ENCODE measurements at regions not wholly inside any gene's neighbourhood (a gene's known extent, or its start where the extent isn't known, plus 50 kb on each side); places are given as distances from the start of the nearest gene placed in this dataset.
A peak's percentile ranks its signal among the peaks of the same experiment; 100 is the strongest.

- Histone ChIP-seq H4K20me1 (ENCODE audit: control insufficient read depth, insufficient read depth, low read depth, low read length) (no peaks in the 10 kb centered on the region), H3K9me3 (ENCODE audit: control insufficient read depth, insufficient read depth, low read length) (no peaks in the 10 kb centered on the region), H3K4me1 (ENCODE audit: control insufficient read depth, low read length) (peaks cover 78% of the 10 kb centered on the region), H3K79me2 (ENCODE audit: control insufficient read depth, low read length) (no peaks in the 10 kb centered on the region), H3F3A (ENCODE audit: control insufficient read depth, insufficient read depth) (no peaks in the 10 kb centered on the region), H3K4me3 (ENCODE audit: low read length) (no peak overlapping the region), H3K9me2 (replicated peaks; ENCODE audit: control insufficient read depth, low read length) (no peaks in the 10 kb centered on the region), H3K27ac (ENCODE audit: low read depth, low read length) (no peak overlapping the region), H3K36me3 (ENCODE audit: control insufficient read depth, low read length) (no peaks in the 10 kb centered on the region), H3K27me3 (ENCODE audit: control insufficient read depth, low read length) (no peaks in the 10 kb centered on the region), H3K4me2 (ENCODE audit: low read length) (peak overlapping the region; percentile 20; the same call in 1 of the 2 replicates)
- TF ChIP-seq CTCF (IDR thresholded peaks at IDR 0.05; ENCODE audit: low read depth, low read length, poor library complexity, severe bottlenecking), result no peak
- TF ChIP-seq EZH2phosphoT487 (IDR thresholded peaks at IDR 0.05; ENCODE audit: borderline replicate concordance, low read length), result no peak
These were observed 173.8 kb upstream of the TLE3 start for GRCh38 chr15:70271422-70272088.

- Histone ChIP-seq H3K27ac (ENCODE audit: low read depth, low read length) (no peak overlapping the region), H4K20me1 (ENCODE audit: control insufficient read depth, insufficient read depth, low read depth, low read length) (no peaks in the 10 kb centered on the region), H3F3A (ENCODE audit: control insufficient read depth, insufficient read depth) (no peaks in the 10 kb centered on the region), H3K9me2 (replicated peaks; ENCODE audit: control insufficient read depth, low read length) (no peaks in the 10 kb centered on the region), H3K79me2 (ENCODE audit: control insufficient read depth, low read length) (no peaks in the 10 kb centered on the region), H3K4me1 (ENCODE audit: control insufficient read depth, low read length) (peaks cover 78% of the 10 kb centered on the region), H3K36me3 (ENCODE audit: control insufficient read depth, low read length) (no peaks in the 10 kb centered on the region), H3K9me3 (ENCODE audit: control insufficient read depth, insufficient read depth, low read length) (no peaks in the 10 kb centered on the region), H3K4me2 (ENCODE audit: low read length) (0 out of 2 replicates have a peak overlapping the region, but pooled peaks have one; percentile 20), H3K27me3 (ENCODE audit: control insufficient read depth, low read length) (no peaks in the 10 kb centered on the region), H3K4me3 (ENCODE audit: low read length) (no peak overlapping the region)
- TF ChIP-seq EZH2phosphoT487 (IDR thresholded peaks at IDR 0.05; ENCODE audit: borderline replicate concordance, low read length) (no peak), CTCF (IDR thresholded peaks at IDR 0.05; ENCODE audit: low read depth, low read length, poor library complexity, severe bottlenecking) (no peak)
These were observed 173.0 kb upstream of the TLE3 start for GRCh38 chr15:70270752-70271111.

- no peaks in the 10 kb centered on the region for H3K9me3 ChIP-seq (ENCODE audit: control insufficient read depth, insufficient read depth, low read length)
- no peaks in the 10 kb centered on the region for H3K79me2 ChIP-seq (ENCODE audit: control insufficient read depth, low read length)
- H3F3A ChIP-seq (ENCODE audit: control insufficient read depth, insufficient read depth), result no peaks in the 10 kb centered on the region
- peaks cover 80% of the 10 kb centered on the region for H3K4me1 ChIP-seq (ENCODE audit: control insufficient read depth, low read length)
- no peak overlapping the region for H3K4me3 ChIP-seq (ENCODE audit: low read length)
- H3K27me3 ChIP-seq (ENCODE audit: control insufficient read depth, low read length), result no peaks in the 10 kb centered on the region
- H4K20me1 ChIP-seq (ENCODE audit: control insufficient read depth, insufficient read depth, low read depth, low read length), result no peaks in the 10 kb centered on the region
- H3K27ac ChIP-seq (ENCODE audit: low read depth, low read length), result no peak overlapping the region
- no peaks in the 10 kb centered on the region for H3K36me3 ChIP-seq (ENCODE audit: control insufficient read depth, low read length)
- TF ChIP-seq EZH2phosphoT487 (IDR thresholded peaks at IDR 0.05; ENCODE audit: borderline replicate concordance, low read length) (no peak), CTCF (IDR thresholded peaks at IDR 0.05; ENCODE audit: low read depth, low read length, poor library complexity, severe bottlenecking) (no peak)
- H3K9me2 ChIP-seq (replicated peaks; ENCODE audit: control insufficient read depth, low read length), result no peaks in the 10 kb centered on the region
- H3K4me2 ChIP-seq (ENCODE audit: low read length), result peak overlapping the region; percentile 53
These were observed 172.5 kb upstream of the TLE3 start for GRCh38 chr15:70269991-70270751.
